IMR-90 (cell line): ENCODE measurements at regions not wholly inside any gene's neighbourhood (a gene's known extent, or its start where the extent isn't known, plus 50 kb on each side); places are given as distances from the start of the nearest gene placed in this dataset.

Experiments used
- ATAC-seq: fragments of 200-7000 bp; cut with Tn5 transposase; 2 replicates; pipeline ENCODE4 v1.9.1; 2020; ENCODE audit warnings: low read depth, mild to moderate bottlenecking, moderate library complexity
- BruUV-seq: library from RNA; stranded (reverse); fragments of 400-500 nt; replicated peaks from 2 replicates; lab custom pipeline; 2021; lab: Mats Ljungman, UMichigan
- CTCF ChIA-PET: fragments of 300-600 bp; formaldehyde crosslinking; extraction: SDS; loops from one replicate; lab custom pipeline; 2021; ENCODE audit warnings: antibody characterized with exemption; lab: Yijun Ruan, JAX
- POLR2A ChIA-PET: fragments of 300-600 bp; sonication (Branson Sonifier 250); formaldehyde crosslinking; loops from one replicate; lab custom pipeline; 2022; ENCODE audit warnings: antibody characterized with exemption; ENCODE audit not compliant: unreplicated experiment; lab: Charles Lee
- DNase-seq: peaks from one replicate; pipeline ENCODE4 v3.0.0; 2013
- H2AFZ ChIP-seq: replicated peaks from 2 replicates; pipeline ENCODE3; 2013; ENCODE audit warnings: low read length, mild to moderate bottlenecking; ENCODE audit not compliant: poor library complexity
- H2AK5ac ChIP-seq: 2 replicates; pipeline ENCODE4 v1.6.1; 2013; ENCODE audit warnings: low read depth, low read length, inconsistent platforms
- H2AK9ac ChIP-seq: replicated peaks from 2 replicates; pipeline ENCODE3; 2013; ENCODE audit warnings: mild to moderate bottlenecking, low read depth, low read length, moderate library complexity; ENCODE audit not compliant: poor library complexity
- H2BK120ac ChIP-seq: 2 replicates; pipeline ENCODE4 v1.6.1; 2013; ENCODE audit warnings: low read depth, low read length, inconsistent platforms
- H2BK15ac ChIP-seq: 3 replicates; pipeline ENCODE4 v1.6.1; 2013; ENCODE audit warnings: low read depth, low read length, inconsistent platforms
- H2BK20ac ChIP-seq: 2 replicates; pipeline ENCODE4 v1.6.1; 2013; ENCODE audit warnings: low read depth, mild to moderate bottlenecking, inconsistent platforms, low read length, moderate library complexity
- H2BK5ac ChIP-seq: 2 replicates; pipeline ENCODE4 v1.6.1; 2013; ENCODE audit warnings: mild to moderate bottlenecking, low read depth, low read length, inconsistent platforms; ENCODE audit not compliant: poor library complexity, severe bottlenecking
- H3K14ac ChIP-seq: replicated peaks from 2 replicates; pipeline ENCODE4 v1.6.1; 2013; ENCODE audit warnings: low read depth, low read length, inconsistent platforms
- H3K18ac ChIP-seq: 2 replicates; pipeline ENCODE4 v1.6.1; 2013; ENCODE audit warnings: low read depth, low read length, control low read depth
- H3K23ac ChIP-seq: 2 replicates; pipeline ENCODE4 v1.6.1; 2013; ENCODE audit warnings: low read depth, low read length, inconsistent platforms
- H3K27ac ChIP-seq: 2 replicates; pipeline ENCODE4 v1.5.1; 2013; ENCODE audit warnings: mild to moderate bottlenecking, control low read depth, low read length; ENCODE audit not compliant: insufficient read depth
- H3K27me3 ChIP-seq: 2 replicates; pipeline ENCODE4 v1.6.1; 2013; ENCODE audit warnings: low read length; ENCODE audit not compliant: control insufficient read depth, insufficient read depth
- H3K36me3 ChIP-seq: 2 replicates; pipeline ENCODE4 v1.6.1; 2013; ENCODE audit warnings: low read length, mixed read lengths; ENCODE audit not compliant: control insufficient read depth, insufficient read depth
- H3K4ac ChIP-seq: 2 replicates; pipeline ENCODE4 v1.6.1; 2013; ENCODE audit warnings: low read depth, low read length, inconsistent platforms
- H3K4me1 ChIP-seq: 2 replicates; pipeline ENCODE4 v1.6.1; 2013; ENCODE audit warnings: low read length, mixed read lengths; ENCODE audit not compliant: control insufficient read depth, insufficient read depth
- H3K4me2 ChIP-seq: 2 replicates; pipeline ENCODE4 v1.6.1; 2013; ENCODE audit warnings: low read depth, mild to moderate bottlenecking, control low read depth, low read length, moderate library complexity
- H3K4me3 ChIP-seq: 2 replicates; pipeline ENCODE4 v1.5.1; 2013; ENCODE audit warnings: low read depth, mild to moderate bottlenecking, control low read depth, low read length, moderate library complexity; ENCODE audit not compliant: insufficient read depth
- H3K56ac ChIP-seq: 2 replicates; pipeline ENCODE4 v1.6.1; 2013; ENCODE audit warnings: low read length, inconsistent platforms; ENCODE audit not compliant: insufficient read depth; ENCODE audit errors: extremely low read depth
- H3K79me1 ChIP-seq, 2 experiments: 2 replicates each; pipeline ENCODE4 v1.6.1; 2013; ENCODE audit warnings: low read length in 2 of 2, inconsistent platforms in 1 of 2, low read depth in 1 of 2
- H3K9ac ChIP-seq: 2 replicates; pipeline ENCODE4 v1.6.1; 2013; ENCODE audit warnings: low read depth, low read length, control low read depth
- H3K9me1 ChIP-seq: 2 replicates; pipeline ENCODE4 v1.6.1; 2013; ENCODE audit warnings: low read length, inconsistent platforms; ENCODE audit not compliant: insufficient read depth
- H3K9me3 ChIP-seq: 2 replicates; pipeline ENCODE4 v1.6.1; 2013; ENCODE audit warnings: low read length; ENCODE audit not compliant: control insufficient read depth, insufficient read depth
- H4K20me1 ChIP-seq: 2 replicates; pipeline ENCODE4 v1.6.1; 2013; ENCODE audit warnings: low read length, inconsistent platforms; ENCODE audit not compliant: insufficient read depth
- H4K5ac ChIP-seq: 2 replicates; pipeline ENCODE4 v1.6.1; 2013; ENCODE audit warnings: mild to moderate bottlenecking, low read depth, low read length, control low read depth
- H4K8ac ChIP-seq, 2 experiments: 2 replicates each; pipeline ENCODE4 v1.6.1; 2013; ENCODE audit warnings: low read depth in 2 of 2, low read length in 2 of 2, control low read depth in 1 of 2, inconsistent platforms in 1 of 2
- H4K91ac ChIP-seq: 2 replicates; pipeline ENCODE4 v1.6.1; 2013; ENCODE audit warnings: low read depth, low read length, inconsistent platforms; ENCODE audit not compliant: insufficient read depth
- CEBPB ChIP-seq: IDR thresholded peaks from 2 replicates; pipeline ENCODE4 v1.6.1; 2012; ENCODE audit warnings: low read depth, low read length, improper control_type of control experiment
- FOS ChIP-seq: fragments of 150-350 bp; IDR thresholded peaks from 2 replicates; pipeline ENCODE4 v1.6.1; 2016; ENCODE audit warnings: low read depth, low read length
- MAFK ChIP-seq: IDR thresholded peaks from 2 replicates; pipeline ENCODE4 v1.6.1; 2012; ENCODE audit warnings: low read depth, low read length, improper control_type of control experiment
- NFE2L2 ChIP-seq: fragments of 150-350 bp; IDR thresholded peaks from 2 replicates; pipeline ENCODE4 v1.6.1; 2016; ENCODE audit warnings: low read depth, mild to moderate bottlenecking, low read length
- RCOR1 ChIP-seq: IDR thresholded peaks from 2 replicates; pipeline ENCODE4 v1.6.1; 2012; ENCODE audit warnings: mild to moderate bottlenecking, low read length, improper control_type of control experiment; ENCODE audit not compliant: insufficient replicate concordance
- RFX5 ChIP-seq: IDR thresholded peaks from 2 replicates; pipeline ENCODE4 v1.8.0; 2012; ENCODE audit warnings: low read depth, mild to moderate bottlenecking, low read length, moderate library complexity
- SMC3 ChIP-seq: fragments of 150-350 bp; IDR thresholded peaks from 2 replicates; pipeline ENCODE4 v1.6.1; 2016; ENCODE audit warnings: low read depth, mild to moderate bottlenecking, antibody characterized with exemption, low read length, moderate library complexity
- WGBS, 2 experiments: methylation state at CpG; one replicate each; pipeline versions ENCODE4 v1.1.5 to v1.1.7; 2013; ENCODE audit warnings: missing lambda C conversion rate in 2 of 2; ENCODE audit not compliant: insufficient read length in 1 of 2; ENCODE audit errors: extremely low coverage in 2 of 2; 5-methylcytosine and 5-hydroxymethylcytosine counted together
- dilution Hi-C: fragments of 300-500 bp; cut with HindIII; formaldehyde crosslinking; loops from one replicate; pipeline ENCODE4 v1.14.3; 2018; ENCODE audit warnings: low sequenced_read_pairs; ENCODE audit not compliant: unreplicated experiment
- in situ Hi-C: fragments of 300-500 bp; cut with MboI; formaldehyde crosslinking; loops from 3 replicates; pipeline ENCODE4 v1.14.3; 2019; ENCODE audit warnings: low sequenced_read_pairs, inconsistent platforms, mixed read lengths
- intact Hi-C: fragments of 100-400 bp; cut with micrococcal nuclease; formaldehyde crosslinking; loops from 2 replicates; pipeline ENCODE4 v1.10.0; 2022
- TF ChIP-seq, protein P1 (sequence below): fragments of 150-350 bp; IDR thresholded peaks from 2 replicates; pipeline ENCODE4 v1.6.1; 2016; ENCODE audit warnings: low read depth, mild to moderate bottlenecking, low read length, moderate library complexity, borderline replicate concordance

DNA sequence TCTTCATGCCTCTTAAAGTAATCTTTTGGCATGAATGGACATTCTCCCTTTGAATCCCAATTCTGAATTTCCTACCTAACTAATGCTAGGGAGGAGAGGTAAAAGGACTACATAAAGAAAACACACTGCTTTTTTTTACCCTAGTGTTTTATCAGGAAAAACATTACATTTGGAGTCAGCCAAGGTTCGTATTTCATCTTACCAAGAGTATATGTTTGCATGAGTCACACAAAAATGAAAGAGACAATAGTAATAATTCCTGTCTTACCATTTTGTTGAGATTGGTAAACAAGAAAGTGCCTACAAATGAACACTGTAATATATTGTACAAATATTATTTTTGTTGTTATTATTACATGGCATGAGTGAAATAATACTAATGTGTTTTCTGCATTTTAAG lies 112.9 kb upstream of the WARS2 start:
- no peak overlapping the region for H3K4me2 ChIP-seq
- in situ Hi-C loops = no loop called here
- no peak overlapping the region for H2BK5ac ChIP-seq
- H3K4ac ChIP-seq = no peak overlapping the region
- no peak for ATAC-seq
- H3K4me1 ChIP-seq = no peaks in the 10 kb centered on the region
- H2AFZ ChIP-seq = no peak overlapping the region
- no peaks in the 10 kb centered on the region for H3K36me3 ChIP-seq
- no peak overlapping the region for H3K14ac ChIP-seq
- no peak overlapping the region for H2BK120ac ChIP-seq
- H3K23ac ChIP-seq = no peak overlapping the region
- ChIA-PET CTCF (no interaction called here), POLR2A (no interaction called here)
- H3K56ac ChIP-seq = no peak overlapping the region
- no TSS peak for BruUV-seq
- intact Hi-C loops = no loop called here
- no peak overlapping the region for H3K4me3 ChIP-seq
- H3K9me1 ChIP-seq = no peaks in the 10 kb centered on the region
- no peaks in the 10 kb centered on the region for H4K20me1 ChIP-seq
- dilution Hi-C loops = no loop called here
- no peak overlapping the region for H4K5ac ChIP-seq
- no peak overlapping the region for H2AK5ac ChIP-seq
- no peaks in the 10 kb centered on the region for H3K79me1 ChIP-seq
- H2BK20ac ChIP-seq = no peak overlapping the region
- no CpG with 5 or more reads among the region's 1 CpG for WGBS, 2 experiments
- H3K18ac ChIP-seq = no peak overlapping the region
- H4K91ac ChIP-seq = no peak overlapping the region
- no peak overlapping the region for H2AK9ac ChIP-seq
- no peaks in the 10 kb centered on the region for H3K27me3 ChIP-seq
- H2BK15ac ChIP-seq = no peak overlapping the region
- DNase-seq = peak; percentile 2
- no peak overlapping the region for H4K8ac ChIP-seq
- H3K9ac ChIP-seq = no peak overlapping the region
- H3K27ac ChIP-seq = no peak overlapping the region
- no peaks in the 10 kb centered on the region for H3K9me3 ChIP-seq
- no peak for TF ChIP-seq RFX5
- TF ChIP-seq NFE2L2 = no peak
- TF ChIP-seq, protein P1, sequence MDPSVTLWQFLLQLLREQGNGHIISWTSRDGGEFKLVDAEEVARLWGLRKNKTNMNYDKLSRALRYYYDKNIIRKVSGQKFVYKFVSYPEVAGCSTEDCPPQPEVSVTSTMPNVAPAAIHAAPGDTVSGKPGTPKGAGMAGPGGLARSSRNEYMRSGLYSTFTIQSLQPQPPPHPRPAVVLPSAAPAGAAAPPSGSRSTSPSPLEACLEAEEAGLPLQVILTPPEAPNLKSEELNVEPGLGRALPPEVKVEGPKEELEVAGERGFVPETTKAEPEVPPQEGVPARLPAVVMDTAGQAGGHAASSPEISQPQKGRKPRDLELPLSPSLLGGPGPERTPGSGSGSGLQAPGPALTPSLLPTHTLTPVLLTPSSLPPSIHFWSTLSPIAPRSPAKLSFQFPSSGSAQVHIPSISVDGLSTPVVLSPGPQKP = no peak
- no peak for TF ChIP-seq CEBPB
- TF ChIP-seq FOS = no peak
- TF ChIP-seq SMC3 = no peak
- TF ChIP-seq MAFK = no peak
- TF ChIP-seq RCOR1 = no peak
